ENCODE measurements at regions not wholly inside any gene's neighbourhood (a gene's known extent, or its start where the extent isn't known, plus 50 kb on each side); places are given as distances from the start of the nearest gene placed in this dataset.

DNA sequence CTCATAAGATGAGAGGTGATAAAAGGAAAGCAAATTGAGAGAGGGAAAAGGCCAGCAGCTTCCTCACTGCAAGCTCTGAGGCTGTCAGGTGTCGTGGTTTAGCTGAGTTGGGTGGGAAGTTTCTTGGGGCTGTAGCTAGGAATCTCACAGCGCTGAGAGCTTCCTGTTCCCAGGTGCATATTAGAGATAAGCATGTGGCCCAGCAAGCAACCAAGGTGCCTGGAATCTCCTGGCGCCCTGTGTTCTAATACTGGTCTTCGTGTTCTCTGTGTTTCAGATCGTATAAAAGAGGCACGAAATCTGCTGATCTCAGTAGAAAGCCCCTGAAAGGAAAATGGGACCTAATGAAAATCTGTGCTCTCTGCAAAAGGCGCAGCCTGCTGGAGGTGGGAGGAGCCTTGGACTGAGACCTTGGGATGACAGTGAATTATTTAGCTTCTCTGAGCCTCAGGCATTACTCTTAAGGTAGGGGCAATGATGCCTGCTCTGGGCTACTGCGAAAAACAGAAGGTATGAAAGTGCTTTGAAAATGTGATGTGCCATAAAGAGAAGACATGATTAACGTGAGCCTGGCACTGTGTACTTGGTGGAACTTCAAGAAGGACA lies 499.9 kb downstream of the TBL1XR1 start:
- DNase-seq (ENCODE audit: low read depth), result no peak
- TF ChIP-seq CTCF (IDR thresholded peaks at IDR 0.05; ENCODE audit: insufficient read depth, low read length), result no peak
- H3K4me3 ChIP-seq (ENCODE audit: low read depth, low read length), result no peak overlapping the region

GRCh38 chr3:176696816-176697215 lies 500.5 kb downstream of the TBL1XR1 start:
- H3K4me3 ChIP-seq (ENCODE audit: low read depth, low read length), result no peak overlapping the region
- no peak for TF ChIP-seq CTCF (IDR thresholded peaks at IDR 0.05; ENCODE audit: insufficient read depth, low read length)
- no peak for DNase-seq (ENCODE audit: low read depth)

GRCh38 chr3:176692966-176693785 lies 504.1 kb downstream of the TBL1XR1 start:
- TF ChIP-seq CTCF (IDR thresholded peaks at IDR 0.05; ENCODE audit: insufficient read depth, low read length), result no peak
- no peak overlapping the region for H3K4me3 ChIP-seq (ENCODE audit: low read depth, low read length)
- no peak for DNase-seq (ENCODE audit: low read depth)

DNA sequence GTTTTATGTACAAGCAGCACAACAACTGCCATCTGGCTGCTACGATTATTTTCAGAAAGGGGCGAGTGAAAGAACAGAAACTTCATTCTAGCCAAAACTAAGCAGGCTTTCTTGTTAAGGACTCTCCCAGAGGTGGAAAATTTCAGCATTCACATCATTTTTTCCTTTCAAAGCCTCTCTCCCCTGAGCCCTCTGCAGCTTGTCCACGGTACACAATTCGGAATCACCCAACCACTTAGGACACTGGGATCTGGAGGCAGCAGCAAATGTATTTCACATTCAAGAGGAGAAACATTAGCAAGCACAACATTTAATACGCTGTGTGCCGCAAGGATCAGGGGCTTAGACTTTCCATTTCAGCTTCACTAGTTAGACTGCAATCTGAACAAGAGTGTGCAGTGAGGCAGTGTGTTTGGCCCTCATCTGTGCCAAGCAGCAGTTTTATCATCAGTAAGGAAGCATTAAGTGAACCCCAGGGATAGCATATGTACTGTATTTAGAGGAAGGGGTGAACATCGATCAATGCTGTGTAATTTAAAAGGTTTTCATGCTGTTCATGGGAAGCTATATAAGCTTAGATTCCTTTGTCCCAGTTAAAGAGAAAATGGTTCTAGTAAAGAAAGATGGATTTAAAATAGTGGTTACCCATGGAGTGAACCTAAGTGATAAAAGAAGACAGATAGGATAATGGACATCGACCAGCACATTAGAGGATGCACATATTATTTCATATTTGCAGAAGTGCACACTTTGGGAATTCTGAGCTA lies 504.9 kb downstream of the TBL1XR1 start:
- no peak for TF ChIP-seq CTCF (IDR thresholded peaks at IDR 0.05; ENCODE audit: insufficient read depth, low read length)
- H3K4me3 ChIP-seq (ENCODE audit: low read depth, low read length), result no peak overlapping the region
- DNase-seq (ENCODE audit: low read depth), result no peak

DNA sequence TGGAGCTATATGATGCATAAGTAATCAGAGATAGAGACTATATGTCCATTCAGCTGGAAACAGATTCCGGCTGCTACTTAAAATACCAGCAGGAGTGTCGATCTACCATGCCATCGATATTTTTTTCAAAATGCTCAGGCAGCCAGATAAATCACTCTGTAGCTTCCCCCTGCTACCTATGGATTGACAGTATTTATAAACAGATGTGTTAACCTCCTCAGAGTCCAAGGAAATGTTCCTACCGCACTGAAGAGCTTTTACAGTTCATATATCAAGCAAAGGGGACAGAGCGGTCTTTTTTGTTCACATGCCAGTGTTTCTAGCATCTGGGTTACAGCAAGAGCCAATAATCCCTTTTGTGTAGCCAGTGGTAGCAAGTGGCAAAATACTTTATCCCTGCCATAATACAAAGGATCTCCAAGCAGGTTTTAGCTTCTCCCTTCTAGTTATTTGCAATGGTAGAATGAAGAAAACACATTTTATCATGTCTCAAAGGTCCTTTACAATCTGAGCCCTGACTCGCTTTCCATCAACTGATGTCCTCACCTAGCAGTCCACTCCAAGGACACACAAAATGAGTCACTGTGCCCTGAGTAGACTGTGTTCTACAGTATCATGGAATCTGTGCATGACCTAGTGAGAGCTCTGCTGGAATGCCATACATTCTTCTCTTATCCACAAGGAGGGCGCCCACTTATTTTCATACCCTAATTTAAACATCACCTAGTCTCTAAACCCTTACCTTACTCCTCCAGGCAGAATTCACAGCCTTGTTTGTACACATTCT lies 507.0 kb downstream of the TBL1XR1 start:
- no peak for DNase-seq (ENCODE audit: low read depth)
- no peak overlapping the region for H3K4me3 ChIP-seq (ENCODE audit: low read depth, low read length)
- TF ChIP-seq CTCF (IDR thresholded peaks at IDR 0.05; ENCODE audit: insufficient read depth, low read length), result no peak

DNA sequence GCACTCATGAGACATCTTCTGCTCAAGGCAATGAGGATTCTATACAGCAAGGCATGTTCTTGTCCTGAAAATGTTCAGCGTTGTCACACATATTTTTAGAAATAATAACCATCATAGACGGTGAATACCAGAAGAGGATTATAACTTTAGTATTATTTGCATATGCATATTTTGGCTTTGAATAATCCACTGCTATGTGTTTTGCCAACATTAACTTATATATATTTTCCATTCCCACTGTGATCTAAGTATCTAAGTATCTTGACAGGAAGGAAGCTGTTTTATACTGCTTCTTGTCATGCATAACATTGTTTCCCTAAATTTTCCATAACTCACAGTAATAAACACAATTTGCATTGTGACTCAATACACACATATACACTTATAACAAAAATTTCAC lies 509.5 kb downstream of the TBL1XR1 start:
- no peak for TF ChIP-seq CTCF (IDR thresholded peaks at IDR 0.05; ENCODE audit: insufficient read depth, low read length)
- DNase-seq (ENCODE audit: low read depth), result no peak
- H3K4me3 ChIP-seq (ENCODE audit: low read depth, low read length), result no peak overlapping the region
